Transverse colon (tissue), 4 donors: ENCODE measurements at regions not wholly inside any gene's neighbourhood (a gene's known extent, or its start where the extent isn't known, plus 50 kb on each side); places are given as distances from the start of the nearest gene placed in this dataset.
"Not testable (repeated sequence)": the region's sequence is repeated elsewhere in the genome, so short reads cannot be mapped to it uniquely, and the experiment has no call there.

Source experiments
- CTCF ChIP-seq, 5 experiments: fragments of 200-600 bp in 3 of 5; fragments of 450-650 bp in 2 of 5; sonication (generic) in 3 of 5; IDR thresholded peaks; 1 replicate in 2 of 5; 2 replicates in 3 of 5; pipeline ENCODE4 v1.5.1; 2016 to 2017; ENCODE audit warnings: antibody characterized with exemption in 5 of 5, inconsistent platforms in 3 of 5, mild to moderate bottlenecking in 2 of 5, moderate library complexity in 1 of 5
- POLR2A ChIP-seq: fragments of 450-650 bp; IDR thresholded peaks from one replicate; pipeline ENCODE4 v1.6.1; 2016; ENCODE audit warnings: antibody characterized with exemption, mild to moderate bottlenecking, moderate library complexity
- POLR2AphosphoS5 ChIP-seq, 3 donors: sonication (generic); formaldehyde crosslinking; IDR thresholded peaks; one replicate each; pipeline ENCODE4 v1.6.1; 2016; ENCODE audit warnings: antibody characterized with exemption in 3 of 3

- not testable (repeated sequence) for TF ChIP-seq CTCF (IDR thresholded peaks at IDR 0.05); POLR2AphosphoS5 (IDR thresholded peaks at IDR 0.05); POLR2A
Measured at GRCh38 chr5:116945613-116946382, 371.2 kb upstream of the SEMA6A start.
